Astrocyte (in vitro differentiated cells and primary cell): ENCODE measurements at regions not wholly inside any gene's neighbourhood (a gene's known extent, or its start where the extent isn't known, plus 50 kb on each side); places are given as distances from the start of the nearest gene placed in this dataset.

Experiments
- CTCF ChIP-seq: IDR thresholded peaks from 2 replicates; pipeline ENCODE4 v1.5.1; 2011; ENCODE audit warnings: low read depth, mild to moderate bottlenecking, inconsistent platforms, low read length, moderate library complexity; ENCODE audit not compliant: insufficient read depth
- EZH2 ChIP-seq: IDR thresholded peaks from 2 replicates; pipeline ENCODE4 v1.6.1; 2012; ENCODE audit warnings: mild to moderate bottlenecking, low read length, inconsistent platforms; ENCODE audit not compliant: insufficient read depth

GRCh38 chr20:50346374-50347283 lies 156.0 kb downstream of the CEBPB start:
- TF ChIP-seq CTCF, result no peak
- no peak for TF ChIP-seq EZH2
